OCI-LY1 (cell line): ENCODE measurements at regions not wholly inside any gene's neighbourhood (a gene's known extent, or its start where the extent isn't known, plus 50 kb on each side); places are given as distances from the start of the nearest gene placed in this dataset.

Source experiments
- H2AFZ ChIP-seq: fragments of 200-600 bp; sonication (generic), shearing (Covaris generic); 2 replicates; pipeline ENCODE4 v1.6.0; 2014; ENCODE audit warnings: antibody characterized with exemption, mild to moderate bottlenecking, low read length
- H3F3A ChIP-seq: fragments of 200-600 bp; sonication (generic), shearing (Covaris generic); 2 replicates; pipeline ENCODE4 v1.6.0; 2014; ENCODE audit warnings: mild to moderate bottlenecking, antibody characterized with exemption, low read length, moderate library complexity; ENCODE audit not compliant: insufficient read depth
- H3K27ac ChIP-seq: fragments of 200-600 bp; sonication (generic); 2 replicates; pipeline ENCODE4 v1.5.1; 2014; ENCODE audit warnings: low read length, mixed run types, mild to moderate bottlenecking, low read depth; ENCODE audit not compliant: poor library complexity, severe bottlenecking
- H3K27me3 ChIP-seq: fragments of 200-600 bp; sonication (generic); 2 replicates; pipeline ENCODE4 v1.6.0; 2014; ENCODE audit warnings: antibody characterized with exemption, mild to moderate bottlenecking, low read length, moderate library complexity; ENCODE audit not compliant: insufficient read depth
- H3K36me3 ChIP-seq: fragments of 200-600 bp; sonication (generic); 2 replicates; pipeline ENCODE4 v1.6.1; 2014; ENCODE audit warnings: mild to moderate bottlenecking, antibody characterized with exemption, low read length, moderate library complexity, mixed read lengths; ENCODE audit not compliant: insufficient read depth
- H3K4me1 ChIP-seq: fragments of 200-600 bp; sonication (generic); 2 replicates; pipeline ENCODE4 v1.5.1; 2014; ENCODE audit warnings: mild to moderate bottlenecking, low read length, moderate library complexity; ENCODE audit not compliant: insufficient read depth, severe bottlenecking
- H3K4me2 ChIP-seq: fragments of 200-600 bp; sonication (generic), shearing (Covaris generic); 2 replicates; pipeline ENCODE4 v1.6.1; 2014; ENCODE audit warnings: low read length
- H3K4me3 ChIP-seq: fragments of 200-600 bp; sonication (generic); 2 replicates; pipeline ENCODE4 v1.5.1; 2014; ENCODE audit warnings: low read length, low read depth, mild to moderate bottlenecking, mixed read lengths; ENCODE audit not compliant: poor library complexity, severe bottlenecking
- H3K79me2 ChIP-seq: fragments of 200-600 bp; shearing (Covaris generic); 2 replicates; pipeline ENCODE4 v1.6.1; 2016; ENCODE audit warnings: mixed run types, low read length, mixed read lengths; ENCODE audit not compliant: insufficient read depth
- H3K9ac ChIP-seq: fragments of 200-600 bp; sonication (generic), shearing (Covaris generic); 2 replicates; pipeline ENCODE4 v1.6.1; 2014; ENCODE audit warnings: mild to moderate bottlenecking, low read length, mixed read lengths
- H3K9me2 ChIP-seq: fragments of 200-600 bp; sonication (generic), shearing (Covaris generic); 2 replicates; pipeline ENCODE4 v1.6.1; 2014; ENCODE audit warnings: low read depth, mild to moderate bottlenecking, low read length, mixed read lengths
- H3K9me3 ChIP-seq: fragments of 200-600 bp; shearing (Covaris generic); 2 replicates; pipeline ENCODE4 v1.6.1; 2014; ENCODE audit warnings: low read length, mixed read lengths
- H4K20me1 ChIP-seq: fragments of 200-600 bp; sonication (generic), shearing (Covaris generic); 2 replicates; pipeline ENCODE4 v1.6.0; 2016; ENCODE audit warnings: mild to moderate bottlenecking, low read length; ENCODE audit not compliant: insufficient read depth
- CTCF ChIP-seq: fragments of 200-600 bp; sonication (generic), shearing (Covaris generic); IDR thresholded peaks from 2 replicates; pipeline ENCODE4 v1.5.1; 2017; ENCODE audit warnings: mild to moderate bottlenecking, antibody characterized with exemption, low read length, moderate library complexity, mixed read lengths
- EZH2 ChIP-seq: fragments of 200-600 bp; sonication (generic), shearing (Covaris generic); IDR thresholded peaks from 2 replicates; pipeline ENCODE4 v1.8.0; 2017; ENCODE audit warnings: borderline replicate concordance, mixed run types, mild to moderate bottlenecking, antibody characterized with exemption, low read length, moderate library complexity, mixed read lengths

- Histone ChIP-seq H3K9ac (no peak overlapping the region), H3K9me3 (no peaks in the 10 kb centered on the region), H3K79me2 (no peaks in the 10 kb centered on the region), H3K4me3 (no peak overlapping the region), H3K36me3 (no peaks in the 10 kb centered on the region), H3K4me1 (peaks cover 20% of the 10 kb centered on the region), H3K27ac (no peak overlapping the region), H3K9me2 (no peaks in the 10 kb centered on the region), H2AFZ (0 out of 2 replicates have a peak overlapping the region, but pooled peaks have one; percentile 46), H4K20me1 (no peaks in the 10 kb centered on the region), H3F3A (no peaks in the 10 kb centered on the region), H3K4me2 (no peak overlapping the region), H3K27me3 (no peaks in the 10 kb centered on the region)
- TF ChIP-seq EZH2 (no peak), CTCF (no peak)
These were observed 183.3 kb upstream of the ATP2B1 start for GRCh38 chr12:89891933-89892332.

- Histone ChIP-seq H3K9me2 (no peaks in the 10 kb centered on the region), H3K27me3 (no peaks in the 10 kb centered on the region), H3K4me2 (no peak overlapping the region), H3K36me3 (no peaks in the 10 kb centered on the region), H2AFZ (no peak overlapping the region), H3F3A (no peaks in the 10 kb centered on the region), H3K27ac (no peak overlapping the region), H3K9ac (no peak overlapping the region), H3K9me3 (no peaks in the 10 kb centered on the region), H3K4me3 (no peak overlapping the region), H3K4me1 (peaks cover 22% of the 10 kb centered on the region), H3K79me2 (no peaks in the 10 kb centered on the region), H4K20me1 (no peaks in the 10 kb centered on the region)
- no peak for TF ChIP-seq EZH2
These were observed 181.5 kb upstream of the ATP2B1 start for GRCh38 chr12:89890161-89890560.

DNA sequence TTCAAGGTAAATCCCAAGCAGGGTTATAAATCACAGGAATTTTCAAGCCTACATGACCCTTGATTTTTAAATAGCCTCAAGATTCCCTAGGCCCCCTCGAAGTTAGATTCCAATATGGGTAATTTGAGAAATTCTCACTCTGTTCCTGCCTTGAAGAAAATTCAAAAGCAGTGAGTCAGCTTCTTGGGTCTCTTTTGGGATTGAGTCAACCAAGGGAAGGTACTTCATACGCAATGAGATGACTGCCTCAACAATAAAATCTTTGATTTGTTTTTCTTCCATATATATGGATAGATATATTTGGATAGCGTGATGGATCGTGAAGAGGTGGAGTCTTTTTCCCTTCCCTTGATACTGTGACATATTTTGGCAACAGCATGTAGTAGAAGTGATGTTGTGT lies 180.4 kb upstream of the ATP2B1 start:
- H3F3A ChIP-seq: no peaks in the 10 kb centered on the region
- H3K9ac ChIP-seq: no peak overlapping the region
- no peaks in the 10 kb centered on the region for H3K9me3 ChIP-seq
- no peak overlapping the region for H3K4me3 ChIP-seq
- no peaks in the 10 kb centered on the region for H3K27me3 ChIP-seq
- H3K36me3 ChIP-seq: no peaks in the 10 kb centered on the region
- no peak overlapping the region for H3K4me2 ChIP-seq
- H3K9me2 ChIP-seq: no peaks in the 10 kb centered on the region
- no peaks in the 10 kb centered on the region for H4K20me1 ChIP-seq
- H3K4me1 ChIP-seq: peaks cover 11% of the 10 kb centered on the region
- H2AFZ ChIP-seq: no peak overlapping the region
- no peaks in the 10 kb centered on the region for H3K79me2 ChIP-seq
- H3K27ac ChIP-seq: no peak overlapping the region
- TF ChIP-seq CTCF (no peak), EZH2 (no peak)

DNA sequence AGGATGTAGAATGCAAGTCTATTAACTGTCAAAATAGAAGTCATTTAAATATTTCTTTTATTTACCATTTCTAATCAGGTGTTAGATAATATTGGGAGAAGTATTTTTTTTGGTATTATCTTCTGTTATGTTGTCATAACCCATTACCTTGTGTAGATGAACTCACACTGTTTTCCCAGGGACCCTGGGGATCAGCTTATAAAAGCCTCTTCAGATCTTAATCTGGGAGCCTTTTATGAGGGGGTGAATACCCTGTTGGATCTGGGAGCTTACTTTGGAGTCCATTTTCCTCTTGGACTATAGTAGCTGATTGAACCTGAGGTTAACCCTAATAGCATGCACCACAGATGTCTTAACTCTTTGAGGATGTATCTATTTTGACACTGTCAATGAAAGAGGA lies 176.3 kb upstream of the ATP2B1 start:
- H3K9me3 ChIP-seq: no peaks in the 10 kb centered on the region
- no peak overlapping the region for H2AFZ ChIP-seq
- H3K36me3 ChIP-seq: no peaks in the 10 kb centered on the region
- no peaks in the 10 kb centered on the region for H3F3A ChIP-seq
- H4K20me1 ChIP-seq: no peaks in the 10 kb centered on the region
- H3K79me2 ChIP-seq: no peaks in the 10 kb centered on the region
- no peaks in the 10 kb centered on the region for H3K9me2 ChIP-seq
- no peak overlapping the region for H3K9ac ChIP-seq
- TF ChIP-seq EZH2 (no peak), CTCF (no peak)
- no peak overlapping the region for H3K4me2 ChIP-seq
- H3K27ac ChIP-seq: no peak overlapping the region
- peaks cover 40% of the 10 kb centered on the region for H3K4me1 ChIP-seq
- no peak overlapping the region for H3K4me3 ChIP-seq
- no peaks in the 10 kb centered on the region for H3K27me3 ChIP-seq
